Superior temporal gyrus (tissue), 1 donor: ENCODE measurements at regions not wholly inside any gene's neighbourhood (a gene's known extent, or its start where the extent isn't known, plus 50 kb on each side); places are given as distances from the start of the nearest gene placed in this dataset.

Experiments used
- DNase-seq: peaks from one replicate; pipeline ENCODE4 v3.0.0-alpha.2; 2016; ENCODE audit errors: extremely low spot score

- DNase-seq = no peak
These were observed 1170.6 kb upstream of the SEL1L start for GRCh38 chr14:82704218-82704617.

- DNase-seq = peak; percentile 70
These were observed 1176.7 kb upstream of the SEL1L start for GRCh38 chr14:82710267-82710841.

- DNase-seq = no peak
These were observed 1186.0 kb upstream of the SEL1L start for GRCh38 chr14:82719617-82720016.

GRCh38 chr14:82720431-82720830 is 1186.8 kb upstream of the SEL1L start:
- no peak for DNase-seq

- DNase-seq = no peak
These were observed 1187.3 kb upstream of the SEL1L start for GRCh38 chr14:82720946-82721345.

GRCh38 chr14:82724316-82724715 is 1190.7 kb upstream of the SEL1L start:
- no peak for DNase-seq

- no peak for DNase-seq
These were observed 1191.6 kb upstream of the SEL1L start for GRCh38 chr14:82725213-82725612.

- DNase-seq = no peak
These were observed 1197.9 kb upstream of the SEL1L start for GRCh38 chr14:82731526-82731925.

GRCh38 chr14:82740547-82740946 is 1206.9 kb upstream of the SEL1L start:
- no peak for DNase-seq

GRCh38 chr14:82755476-82755875 is 1221.8 kb upstream of the SEL1L start:
- DNase-seq = peak; percentile 73

GRCh38 chr14:82755923-82756322 is 1222.3 kb upstream of the SEL1L start:
- DNase-seq = peak; percentile 76

GRCh38 chr14:82757776-82758175 is 1224.1 kb upstream of the SEL1L start:
- DNase-seq = no peak

GRCh38 chr14:82759656-82760055 is 1226.0 kb upstream of the SEL1L start:
- DNase-seq = no peak

GRCh38 chr14:82766123-82766522 is 1232.5 kb upstream of the SEL1L start:
- no peak for DNase-seq

GRCh38 chr14:82766996-82767395 is 1233.3 kb upstream of the SEL1L start:
- DNase-seq = no peak

- no peak for DNase-seq
These were observed 1243.3 kb upstream of the SEL1L start for GRCh38 chr14:82776958-82777357.

GRCh38 chr14:82778008-82778590 is 1244.4 kb upstream of the SEL1L start:
- no peak for DNase-seq

- DNase-seq = no peak
These were observed 1244.9 kb upstream of the SEL1L start for GRCh38 chr14:82778601-82779000.

GRCh38 chr14:82779301-82779700 is 1245.6 kb upstream of the SEL1L start:
- no peak for DNase-seq

GRCh38 chr14:82785756-82786482 is 1252.3 kb upstream of the SEL1L start:
- DNase-seq = no peak

- DNase-seq = no peak
These were observed 1252.8 kb upstream of the SEL1L start for GRCh38 chr14:82786483-82786880.

- no peak for DNase-seq
These were observed 1262.4 kb upstream of the SEL1L start for GRCh38 chr14:82796086-82796485.

GRCh38 chr14:82798276-82798675 is 1264.6 kb upstream of the SEL1L start:
- DNase-seq = no peak
